HK-2 (cell line): ENCODE measurements at regions not wholly inside any gene's neighbourhood (a gene's known extent, or its start where the extent isn't known, plus 50 kb on each side); places are given as distances from the start of the nearest gene placed in this dataset.
A peak's percentile ranks its signal among the peaks of the same experiment; 100 is the strongest.
"Not testable (repeated sequence)": the region's sequence is repeated elsewhere in the genome, so short reads cannot be mapped to it uniquely, and the experiment has no call there.

Experiments
- DNase-seq: peaks from one replicate; pipeline ENCODE4 v3.0.0-alpha.2; 2018; ENCODE audit not compliant: unreplicated experiment

- DNase-seq = no peak
These were observed 83.2 kb upstream of the TNP1 start for GRCh38 chr2:216943109-216943508.

DNA sequence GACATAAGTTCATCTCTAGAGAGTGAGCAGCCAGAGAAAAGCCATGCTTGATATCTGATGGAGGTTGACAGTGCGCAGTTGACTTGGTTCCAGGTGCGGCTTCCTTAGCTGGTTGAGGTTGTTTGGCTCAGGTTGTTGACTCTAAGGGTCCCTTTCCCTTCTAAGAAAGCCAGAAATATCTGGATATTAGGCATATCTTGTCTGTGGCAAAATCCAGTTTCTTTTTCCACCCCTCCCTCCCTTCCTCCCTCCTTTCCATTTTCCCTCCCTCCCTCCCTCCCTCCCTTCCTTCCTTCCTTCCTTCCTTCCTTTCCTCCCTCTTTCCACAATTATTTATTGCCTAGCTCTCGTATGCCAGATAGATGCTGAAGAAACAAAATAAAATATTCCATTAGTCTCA is 82.6 kb upstream of the TNP1 start:
- no peak for DNase-seq

DNA sequence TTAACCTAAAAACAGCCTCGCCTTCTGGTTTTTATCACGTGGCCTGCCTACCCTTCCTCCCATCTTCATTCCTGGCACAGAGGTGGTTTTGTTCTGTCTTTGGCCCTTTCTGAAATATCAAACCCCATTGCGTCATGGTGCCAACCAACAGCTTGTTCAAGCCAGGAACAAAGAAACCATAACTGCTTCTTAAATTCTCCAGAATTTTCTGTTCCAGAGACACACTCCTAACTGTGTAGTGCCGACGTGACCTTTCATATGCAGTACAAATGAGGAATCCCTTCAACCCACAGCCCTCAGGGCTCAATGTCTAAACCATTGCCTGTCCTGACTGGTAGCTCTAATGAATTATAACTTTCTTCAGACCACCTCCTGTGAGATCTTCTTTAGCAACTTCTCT is 82.2 kb upstream of the TNP1 start:
- no peak for DNase-seq

- DNase-seq = no peak
These were observed 77.1 kb upstream of the TNP1 start for GRCh38 chr2:216936954-216937357.

DNA sequence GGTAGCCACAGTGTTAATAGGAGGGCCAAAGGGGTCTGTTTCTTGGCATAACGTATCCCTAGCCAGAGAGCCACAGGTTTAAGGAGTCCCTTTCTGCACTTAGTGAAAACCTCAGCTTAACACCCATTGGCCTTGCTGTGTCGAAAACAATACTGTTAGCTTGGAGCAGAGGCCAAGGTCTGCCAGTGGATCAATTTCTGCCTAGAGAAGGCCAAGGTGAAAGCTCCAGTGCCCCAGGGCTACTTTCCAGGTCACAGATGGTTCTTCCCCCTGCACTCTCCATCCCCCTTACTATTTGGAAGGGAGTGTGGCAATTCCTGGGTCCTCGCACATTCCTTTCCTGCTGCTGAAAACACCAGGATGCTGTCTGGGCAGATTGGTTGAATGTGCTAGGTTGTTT is 74.8 kb upstream of the TNP1 start:
- DNase-seq = no peak

DNA sequence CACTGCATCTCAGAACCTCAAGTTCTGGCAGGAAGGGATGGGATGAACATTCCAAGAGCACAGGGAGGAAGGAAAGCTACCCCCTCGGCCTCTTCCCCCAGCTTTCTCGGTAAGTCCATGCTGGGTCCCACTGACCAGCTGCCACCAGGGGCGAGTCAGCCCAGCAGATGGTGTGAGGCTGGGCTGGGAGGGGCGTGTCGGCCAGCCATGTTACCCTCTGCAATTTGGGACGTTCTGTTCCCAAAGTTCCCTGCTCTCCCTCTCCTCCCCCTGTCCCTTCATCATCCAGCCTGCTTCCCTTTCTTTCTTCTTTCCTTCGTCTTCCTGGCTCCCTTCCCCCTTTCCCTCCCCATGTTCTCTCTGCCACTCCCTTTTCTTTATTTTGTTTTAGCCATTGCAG is 74.3 kb upstream of the TNP1 start:
- DNase-seq = no peak

DNA sequence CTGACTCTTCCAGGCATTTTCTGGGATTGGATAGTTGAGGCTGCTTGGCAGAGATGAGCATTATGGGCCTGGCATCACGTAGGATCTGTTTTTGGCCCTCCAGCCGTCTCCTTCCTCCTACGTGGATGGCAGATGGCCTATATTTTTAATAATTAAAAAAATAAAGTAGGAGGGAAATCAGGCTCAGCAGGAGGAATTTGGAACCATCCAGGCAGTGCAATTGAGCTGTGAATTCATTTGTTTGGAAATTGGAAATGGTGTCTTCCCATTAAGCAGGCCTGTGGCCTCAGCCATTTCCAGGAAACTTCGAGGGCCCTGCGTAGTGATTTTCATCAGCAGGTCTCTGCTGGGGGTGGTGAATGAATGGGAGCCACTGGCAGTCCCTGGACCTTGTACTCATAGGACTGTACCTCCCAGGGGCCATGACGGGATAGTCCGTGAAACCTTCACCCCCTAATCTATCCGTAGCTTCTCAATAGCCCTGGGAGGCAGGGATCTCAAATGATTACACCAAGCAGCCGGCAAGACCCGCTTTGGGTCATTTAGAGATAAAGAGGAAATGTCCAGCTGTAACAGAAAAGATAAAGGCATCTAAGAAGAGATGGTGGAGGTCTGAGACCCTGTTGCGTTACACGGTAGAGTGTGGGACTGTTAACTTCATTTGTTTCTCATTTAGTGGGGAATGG is 73.1 kb upstream of the TNP1 start:
- no peak for DNase-seq

DNA sequence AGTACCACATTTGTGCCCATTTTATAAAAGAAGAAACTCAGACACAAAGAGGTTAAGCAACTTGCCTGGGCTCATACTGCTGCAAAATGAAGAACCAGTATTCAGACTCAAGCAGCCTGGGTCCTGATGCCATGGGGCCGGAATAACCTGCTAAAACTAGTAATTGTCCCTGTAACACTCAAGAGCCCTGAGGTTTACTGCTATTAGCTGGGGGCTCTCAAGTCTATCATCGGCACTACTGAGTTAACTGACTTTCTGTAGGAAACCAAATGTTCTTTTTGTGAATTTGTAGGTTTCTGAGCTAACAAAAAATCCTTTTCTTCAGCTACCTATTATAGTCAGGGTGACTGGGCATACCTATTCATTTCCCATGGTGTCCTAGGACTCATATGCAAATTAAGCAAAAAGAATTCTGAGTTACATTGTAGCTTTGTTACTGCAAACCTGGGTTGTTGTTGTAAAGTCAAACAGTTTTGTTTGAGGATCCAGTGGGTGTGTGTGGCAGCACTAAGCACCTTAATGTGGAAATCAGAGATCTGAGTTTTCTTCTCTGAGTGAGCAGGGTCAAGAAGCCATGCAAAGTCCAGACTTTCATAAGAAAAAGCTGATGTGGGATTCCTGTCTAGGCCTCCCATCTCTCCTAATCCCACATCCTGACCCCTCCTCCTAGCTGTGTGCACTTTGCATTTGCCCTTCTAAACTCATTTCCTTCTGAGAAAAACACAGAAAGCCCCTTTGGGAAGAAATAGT is 72.4 kb upstream of the TNP1 start:
- DNase-seq = no peak

DNA sequence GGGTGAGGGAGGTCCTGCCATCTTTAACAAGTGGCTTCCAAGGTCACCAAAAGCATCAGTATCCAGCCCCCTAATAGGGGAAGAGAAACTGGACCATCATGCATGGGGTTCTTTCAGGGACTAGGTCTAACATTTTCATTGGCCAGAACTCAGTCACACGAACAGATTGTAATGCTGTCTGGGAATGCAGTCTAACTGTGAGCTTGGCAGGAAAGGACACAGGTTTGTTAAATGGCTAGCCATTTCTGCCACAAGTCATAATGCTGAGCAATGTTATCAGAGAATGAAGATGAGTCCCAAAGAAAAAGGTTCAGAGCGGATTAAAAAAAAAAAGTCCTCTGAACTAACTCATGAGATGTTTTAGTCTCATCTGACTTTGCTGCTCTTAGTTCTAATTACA is 70.9 kb upstream of the TNP1 start:
- no peak for DNase-seq

GRCh38 chr2:216929338-216929737 is 69.5 kb upstream of the TNP1 start:
- not testable (repeated sequence) for DNase-seq

- DNase-seq = no peak
These were observed 67.3 kb upstream of the TNP1 start for GRCh38 chr2:216927163-216927562.

DNA sequence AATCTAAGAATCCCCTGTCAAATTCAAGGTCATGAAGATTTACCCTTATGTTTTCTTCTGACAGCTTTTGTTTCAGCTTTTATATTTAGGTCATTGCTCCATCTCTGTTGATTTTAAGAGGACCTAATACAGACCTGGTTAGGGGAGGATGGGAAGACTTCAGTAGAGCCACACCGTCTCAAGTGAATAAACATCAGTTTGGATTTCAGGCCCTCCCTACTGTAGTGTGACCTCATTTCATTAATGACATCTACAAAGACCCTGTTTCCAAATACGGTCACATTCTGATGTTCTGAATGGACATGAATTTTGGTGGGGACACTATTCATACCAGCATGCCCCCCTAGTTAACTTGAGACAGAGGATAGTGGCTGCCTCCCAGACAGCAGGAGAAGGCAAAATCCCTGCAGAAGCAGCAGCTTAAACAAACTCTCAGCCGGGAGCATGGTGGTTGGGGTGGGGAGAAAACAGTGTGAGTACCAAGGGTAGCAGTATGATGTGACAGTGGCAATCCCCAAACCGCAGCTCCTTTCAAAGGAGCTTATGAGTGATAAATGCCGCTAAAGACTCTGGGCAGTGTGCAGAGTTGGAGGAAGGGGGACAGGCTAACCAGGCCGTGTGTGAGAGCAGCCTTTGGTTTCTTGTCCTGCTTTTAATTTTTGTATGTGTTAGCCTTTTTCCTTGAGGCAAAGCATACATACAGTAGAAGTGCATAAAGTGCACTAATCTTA is 65.9 kb upstream of the TNP1 start:
- no peak for DNase-seq

DNA sequence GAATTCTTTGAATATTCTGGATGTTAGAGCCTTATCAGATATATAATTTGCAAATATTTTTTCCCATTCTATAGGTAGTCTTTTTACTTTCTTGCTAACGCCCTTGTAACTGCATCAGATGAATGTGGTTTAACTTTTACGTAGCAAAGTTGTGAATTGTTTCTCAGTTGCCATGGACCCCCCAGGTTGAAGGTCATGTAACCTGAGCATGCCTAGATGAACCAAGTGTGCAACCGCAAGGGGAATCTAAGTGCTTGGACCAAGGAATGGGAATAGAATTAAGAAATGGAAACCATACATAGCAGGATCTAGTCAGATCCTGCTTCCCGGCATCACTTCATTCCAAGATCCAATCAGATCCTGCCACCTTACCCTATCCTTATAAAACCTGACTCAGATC is 65.1 kb upstream of the TNP1 start:
- no peak for DNase-seq

DNA sequence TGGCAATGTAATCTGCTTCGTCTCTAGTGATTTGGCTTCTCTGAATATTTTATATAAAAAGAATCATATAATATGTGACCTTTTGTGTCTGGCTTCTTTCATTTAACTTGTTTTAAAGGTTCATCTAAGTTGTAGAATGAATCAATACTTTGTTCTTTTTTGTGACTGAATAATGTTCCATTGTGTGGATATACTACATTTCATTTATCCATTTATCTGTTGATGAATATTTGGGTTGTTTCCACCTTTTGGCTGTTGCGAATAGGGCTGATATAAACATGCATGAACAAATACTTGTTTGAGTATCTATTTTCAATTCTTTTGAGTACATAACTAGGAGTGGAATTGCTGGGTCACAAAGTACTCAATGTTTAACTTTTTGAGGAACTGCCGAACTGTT is 63.8 kb upstream of the TNP1 start:
- DNase-seq = no peak

DNA sequence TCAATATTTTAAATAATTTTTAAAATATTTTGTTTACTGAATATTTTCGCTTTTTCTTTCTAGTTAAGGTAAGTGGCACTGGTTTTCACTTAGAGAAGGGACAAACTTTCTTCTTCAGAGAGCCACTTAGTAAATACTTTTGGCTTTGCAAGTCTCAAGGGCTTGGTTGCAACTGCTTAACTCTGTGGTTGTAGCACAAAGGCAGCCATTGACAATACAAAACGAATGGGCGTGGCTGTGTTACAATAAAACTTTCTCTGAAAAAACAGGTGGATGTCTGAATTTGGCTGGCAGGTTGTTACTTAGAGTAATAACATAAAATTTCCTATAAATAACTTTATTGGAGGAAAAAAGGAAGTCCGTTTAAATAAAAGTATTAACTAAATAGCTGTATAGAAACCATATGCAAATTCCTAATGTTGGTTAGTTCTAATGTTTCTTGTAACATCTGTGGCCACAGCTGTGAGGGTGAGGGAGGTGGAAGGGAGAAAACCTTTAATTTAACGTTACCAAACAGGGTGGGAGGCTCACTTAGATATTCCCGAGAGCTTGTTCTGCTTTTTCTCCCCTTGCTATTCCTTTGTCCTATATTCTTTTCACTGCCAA is 62.4 kb upstream of the TNP1 start:
- no peak for DNase-seq

GRCh38 chr2:216920937-216921456 is 61.1 kb upstream of the TNP1 start:
- DNase-seq = no peak

- no peak for DNase-seq
These were observed 60.4 kb upstream of the TNP1 start for GRCh38 chr2:216920143-216920876.

DNA sequence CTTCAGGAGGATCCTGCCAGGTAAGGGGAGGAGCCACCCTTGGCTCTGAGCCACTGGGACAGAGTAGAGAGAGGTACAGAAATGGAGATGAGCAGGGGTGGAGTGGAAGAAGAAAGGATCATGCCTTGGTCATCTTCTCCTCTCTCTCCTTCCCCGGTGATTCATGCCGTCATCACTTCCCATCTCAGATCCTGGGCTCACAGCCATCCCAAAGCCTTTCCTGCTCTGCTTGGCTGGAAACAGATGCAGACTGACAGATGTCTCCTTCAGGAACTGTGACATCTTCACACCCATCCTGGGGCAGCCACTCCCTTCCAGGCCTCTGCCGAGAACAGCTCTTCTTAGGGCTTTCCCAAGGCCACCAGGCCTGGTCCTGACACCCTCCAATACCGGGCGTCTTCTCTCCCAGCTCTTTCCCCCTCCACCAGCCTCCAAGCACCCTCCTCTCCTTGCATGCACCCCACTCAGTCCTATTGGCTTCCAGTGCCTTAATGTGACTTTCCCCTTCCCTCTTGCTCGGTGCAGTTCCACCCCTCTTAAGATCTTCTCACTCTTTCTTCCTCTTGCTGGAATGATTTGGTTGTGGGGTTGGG is 58.3 kb upstream of the TNP1 start:
- DNase-seq = peak; percentile 8

GRCh38 chr2:216916956-216917650 is 57.2 kb upstream of the TNP1 start:
- no peak for DNase-seq

DNA sequence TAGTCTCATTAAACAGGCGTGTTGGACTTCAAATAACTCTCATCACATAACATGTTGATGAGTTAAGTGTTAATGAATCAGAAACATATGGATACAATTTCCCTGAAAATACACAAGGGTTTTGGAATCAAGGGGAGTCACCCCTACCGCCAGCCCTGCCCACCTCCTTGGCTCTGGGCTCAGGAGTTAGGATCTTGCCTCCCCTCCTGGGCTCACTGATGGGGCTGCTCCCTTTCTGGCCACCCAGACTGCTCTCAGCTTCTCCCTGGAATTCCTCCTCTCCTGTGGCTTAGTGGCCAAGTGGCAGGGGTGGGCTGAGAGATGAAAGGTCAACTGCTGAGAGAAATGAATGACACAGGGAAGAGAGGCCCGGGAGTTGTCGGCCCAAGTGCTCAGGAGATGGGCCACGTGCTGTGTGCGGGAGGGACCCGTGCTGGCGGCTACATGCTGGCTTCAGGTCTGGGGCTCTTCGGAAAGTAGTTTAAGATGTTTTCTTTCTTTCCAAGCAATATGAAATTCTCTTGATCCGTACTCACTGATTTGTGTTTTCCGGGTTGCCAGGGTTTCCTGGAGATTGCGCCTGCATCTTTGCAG is 55.8 kb upstream of the TNP1 start:
- no peak for DNase-seq
